ENCODE measurements at regions not wholly inside any gene's neighbourhood (a gene's known extent, or its start where the extent isn't known, plus 50 kb on each side); places are given as distances from the start of the nearest gene placed in this dataset.

DNA sequence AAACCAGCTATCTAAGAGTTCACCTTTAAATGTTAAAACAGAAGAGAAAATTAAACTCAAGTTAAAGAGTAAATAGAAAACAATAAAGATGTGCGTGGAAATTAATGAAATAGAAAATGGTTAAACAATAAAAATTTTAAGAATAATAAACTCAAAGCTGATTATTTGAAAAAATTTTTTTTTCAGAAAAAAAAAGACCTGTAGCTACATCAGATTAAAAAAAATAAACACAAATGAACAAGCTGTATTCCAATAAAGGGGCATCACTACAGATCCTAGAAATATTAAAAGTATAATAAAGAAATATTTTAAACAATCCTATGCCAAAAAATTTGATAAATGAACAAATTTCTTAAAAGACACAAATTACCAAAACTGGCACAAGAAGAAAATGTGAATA is 64.1 kb downstream of the DRD1 start:
- no peak for DNase-seq
- no peak overlapping the region for H3K27ac Mint-ChIP-seq
- H3K27me3 Mint-ChIP-seq (ENCODE audit: insufficient read depth): no peaks in the 10 kb centered on the region
- peaks cover 3% of the 10 kb centered on the region for H3K4me1 Mint-ChIP-seq
- no peak overlapping the region for H3K4me3 Mint-ChIP-seq
- Histone ChIP-seq H3K27ac (ENCODE audit: low read depth, low read length) (no peak overlapping the region), H3K4me3 (ENCODE audit: low read length) (no peak overlapping the region), H3K9me3 (ENCODE audit: control insufficient read depth, low read length) (no peaks in the 10 kb centered on the region), H3K36me3 (ENCODE audit: control insufficient read depth, insufficient read depth, low read length) (no peaks in the 10 kb centered on the region), H3K4me1 (ENCODE audit: control insufficient read depth, insufficient read depth, low read length) (no peaks in the 10 kb centered on the region), H3K27me3 (ENCODE audit: control insufficient read depth, insufficient read depth, low read length, poor library complexity, severe bottlenecking) (no peaks in the 10 kb centered on the region), H3K9ac (ENCODE audit: extremely low read depth, low read length, poor library complexity, severe bottlenecking) (no peak overlapping the region)
- no peaks in the 10 kb centered on the region for H3K36me3 Mint-ChIP-seq (ENCODE audit: low read depth)
- no CpG with 5 or more reads among the region's 1 CpG for WGBS, 2 experiments (ENCODE audit: insufficient coverage in 1 of 2, insufficient read length in 1 of 2)
- TF ChIP-seq, protein P1, sequence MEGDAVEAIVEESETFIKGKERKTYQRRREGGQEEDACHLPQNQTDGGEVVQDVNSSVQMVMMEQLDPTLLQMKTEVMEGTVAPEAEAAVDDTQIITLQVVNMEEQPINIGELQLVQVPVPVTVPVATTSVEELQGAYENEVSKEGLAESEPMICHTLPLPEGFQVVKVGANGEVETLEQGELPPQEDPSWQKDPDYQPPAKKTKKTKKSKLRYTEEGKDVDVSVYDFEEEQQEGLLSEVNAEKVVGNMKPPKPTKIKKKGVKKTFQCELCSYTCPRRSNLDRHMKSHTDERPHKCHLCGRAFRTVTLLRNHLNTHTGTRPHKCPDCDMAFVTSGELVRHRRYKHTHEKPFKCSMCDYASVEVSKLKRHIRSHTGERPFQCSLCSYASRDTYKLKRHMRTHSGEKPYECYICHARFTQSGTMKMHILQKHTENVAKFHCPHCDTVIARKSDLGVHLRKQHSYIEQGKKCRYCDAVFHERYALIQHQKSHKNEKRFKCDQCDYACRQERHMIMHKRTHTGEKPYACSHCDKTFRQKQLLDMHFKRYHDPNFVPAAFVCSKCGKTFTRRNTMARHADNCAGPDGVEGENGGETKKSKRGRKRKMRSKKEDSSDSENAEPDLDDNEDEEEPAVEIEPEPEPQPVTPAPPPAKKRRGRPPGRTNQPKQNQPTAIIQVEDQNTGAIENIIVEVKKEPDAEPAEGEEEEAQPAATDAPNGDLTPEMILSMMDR (conservative IDR thresholded peaks at IDR 0.05): no peak
- no peaks in the 10 kb centered on the region for H3K9me3 Mint-ChIP-seq

DNA sequence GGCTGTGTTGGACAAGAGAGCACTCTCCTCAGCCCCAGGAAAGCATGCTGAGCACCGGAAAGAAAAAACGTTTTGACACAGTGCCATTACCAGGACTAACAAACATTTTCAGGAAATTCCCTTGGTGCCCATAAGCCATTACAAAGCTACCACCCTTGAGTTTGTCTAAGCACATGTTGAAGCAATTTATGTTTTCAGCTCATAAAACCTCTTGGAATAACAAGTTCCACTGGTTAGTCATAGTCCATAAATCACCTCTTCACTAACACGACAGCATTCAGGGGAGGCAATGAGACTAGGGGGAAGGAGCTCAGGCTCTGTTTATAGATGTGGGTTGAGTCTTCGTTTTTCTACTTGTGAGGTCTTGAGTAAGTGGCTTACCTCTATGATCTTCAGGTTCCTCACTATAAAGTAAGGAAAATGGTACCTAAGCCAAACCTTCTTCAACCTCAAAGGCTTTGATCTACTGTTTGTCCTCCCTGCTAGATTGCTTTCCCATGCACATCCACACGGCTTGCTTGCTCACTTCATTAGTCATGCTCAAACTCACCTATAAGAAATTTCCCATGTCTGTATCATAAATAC is 65.4 kb downstream of the DRD1 start:
- 85 to 94% methylated on average over 2 to 5 of the region's 5 CpGs for WGBS, 2 experiments (ENCODE audit: insufficient coverage in 1 of 2, insufficient read length in 1 of 2)
- H3K27ac ChIP-seq (ENCODE audit: low read depth, low read length): no peak overlapping the region

DNA sequence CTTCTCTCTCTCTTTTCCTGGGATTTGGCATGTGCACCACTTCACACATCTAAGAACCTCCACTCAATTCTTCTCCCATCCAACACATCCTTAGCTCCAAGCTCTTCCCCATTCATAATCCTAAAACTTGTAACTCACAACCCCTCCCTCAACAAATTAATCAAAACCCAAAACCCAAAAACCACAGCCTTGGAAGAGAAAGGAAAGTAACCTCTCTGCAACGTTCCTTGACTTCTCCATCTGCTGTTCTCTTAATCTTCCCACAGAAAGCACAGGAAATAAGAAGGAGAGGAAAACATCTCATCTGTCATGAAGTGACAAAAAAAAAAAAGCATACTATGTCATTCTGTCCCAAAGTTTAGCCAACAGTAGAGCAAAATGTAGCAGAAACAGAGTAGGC is 66.2 kb downstream of the DRD1 start:
- Histone ChIP-seq H3K9ac (ENCODE audit: extremely low read depth, low read length, poor library complexity, severe bottlenecking) (no peak overlapping the region), H3K9me3 (ENCODE audit: control insufficient read depth, low read length) (no peaks in the 10 kb centered on the region), H3K27me3 (ENCODE audit: control insufficient read depth, insufficient read depth, low read length, poor library complexity, severe bottlenecking) (no peaks in the 10 kb centered on the region), H3K4me3 (ENCODE audit: low read length) (no peak overlapping the region), H3K27ac (ENCODE audit: low read depth, low read length) (no peak overlapping the region), H3K36me3 (ENCODE audit: control insufficient read depth, insufficient read depth, low read length) (no peaks in the 10 kb centered on the region), H3K4me1 (ENCODE audit: control insufficient read depth, insufficient read depth, low read length) (no peaks in the 10 kb centered on the region)
- no peak overlapping the region for H3K27ac Mint-ChIP-seq
- DNase-seq: no peak
- H3K9me3 Mint-ChIP-seq: no peaks in the 10 kb centered on the region
- WGBS, 2 experiments (ENCODE audit: insufficient coverage in 1 of 2, insufficient read length in 1 of 2): no CpG with 5 or more reads among the region's 1 CpG
- H3K4me1 Mint-ChIP-seq: no peaks in the 10 kb centered on the region
- TF ChIP-seq, protein P1 (conservative IDR thresholded peaks at IDR 0.05): no peak
- H3K36me3 Mint-ChIP-seq (ENCODE audit: low read depth): no peaks in the 10 kb centered on the region
- H3K27me3 Mint-ChIP-seq (ENCODE audit: insufficient read depth): no peaks in the 10 kb centered on the region
- H3K4me3 Mint-ChIP-seq: no peak overlapping the region

More for the DNA sequence above, 65.4 kb downstream of the DRD1 start:
- no peaks in the 10 kb centered on the region for H3K27me3 Mint-ChIP-seq (ENCODE audit: insufficient read depth)
- H3K4me1 Mint-ChIP-seq: peaks cover 3% of the 10 kb centered on the region
- no peak overlapping the region for H3K27ac Mint-ChIP-seq
- H3K4me3 Mint-ChIP-seq: no peak overlapping the region
- no peaks in the 10 kb centered on the region for H3K36me3 Mint-ChIP-seq (ENCODE audit: low read depth)
- H3K9me3 Mint-ChIP-seq: no peaks in the 10 kb centered on the region
- TF ChIP-seq, protein P1 (conservative IDR thresholded peaks at IDR 0.05): no peak
- Histone ChIP-seq H3K9me3 (ENCODE audit: control insufficient read depth, low read length) (no peaks in the 10 kb centered on the region), H3K36me3 (ENCODE audit: control insufficient read depth, insufficient read depth, low read length) (no peaks in the 10 kb centered on the region), H3K4me1 (ENCODE audit: control insufficient read depth, insufficient read depth, low read length) (no peaks in the 10 kb centered on the region), H3K4me3 (ENCODE audit: low read length) (no peak overlapping the region), H3K27me3 (ENCODE audit: control insufficient read depth, insufficient read depth, low read length, poor library complexity, severe bottlenecking) (no peaks in the 10 kb centered on the region), H3K9ac (ENCODE audit: extremely low read depth, low read length, poor library complexity, severe bottlenecking) (no peak overlapping the region)
- DNase-seq: no peak

Data from endodermal cell (in vitro differentiated cells).